Activated CD8-positive, alpha-beta memory T cell treated with anti-CD3 and anti-CD28 coated beads for 1 hour (primary cell): ENCODE measurements at regions not wholly inside any gene's neighbourhood (a gene's known extent, or its start where the extent isn't known, plus 50 kb on each side); places are given as distances from the start of the nearest gene placed in this dataset.
"Not testable (repeated sequence)": the region's sequence is repeated elsewhere in the genome, so short reads cannot be mapped to it uniquely, and the experiment has no call there.

Source experiments
- DNase-seq, 2 donors: peaks; one replicate each; pipeline ENCODE4 v3.0.0-alpha.2; 2020; ENCODE audit warnings: low read depth in 1 of 2; ENCODE audit errors: extremely low read depth in 1 of 2

DNA sequence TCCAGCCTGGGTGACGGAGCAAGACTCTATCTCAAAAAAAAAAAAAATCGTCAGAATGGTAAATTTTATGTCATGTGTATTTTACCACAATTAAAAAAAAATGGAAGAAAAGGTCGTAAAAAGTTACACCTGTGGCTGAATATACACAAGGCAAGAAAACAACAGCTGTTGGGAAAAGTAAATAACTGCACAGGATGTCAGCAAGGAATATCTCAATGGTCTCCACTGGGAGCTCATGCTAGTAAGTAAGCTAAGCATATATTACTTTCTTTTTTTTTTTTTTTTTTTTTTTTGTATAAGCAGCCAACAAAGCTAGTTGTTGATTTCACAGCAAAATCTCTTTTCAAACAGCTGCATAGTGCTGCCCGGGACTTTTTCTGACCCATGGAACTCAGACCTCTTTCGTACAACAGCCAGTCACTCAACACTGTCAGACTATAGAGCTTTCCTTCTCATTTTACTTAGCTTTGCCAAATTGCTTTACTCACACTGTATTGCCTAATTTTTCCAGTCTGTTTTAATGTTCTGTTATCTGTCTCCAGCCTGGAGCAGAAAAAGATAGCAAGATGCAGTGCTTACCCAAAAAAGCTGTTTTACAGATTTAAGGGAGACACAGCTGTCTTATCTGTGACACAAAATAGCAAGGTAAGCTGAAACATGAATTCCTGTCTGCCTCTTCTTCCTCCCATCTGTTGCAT is 175.9 kb downstream of the ENC1 start:
- DNase-seq = no peak

- DNase-seq = no peak
Observed at GRCh38 chr5:74462356-74462755, 178.2 kb downstream of the ENC1 start.

- DNase-seq = no peak
Observed at GRCh38 chr5:74461251-74461650, 179.3 kb downstream of the ENC1 start.

- DNase-seq = no peak
Observed at GRCh38 chr5:74460694-74461093, 179.8 kb downstream of the ENC1 start.

DNA sequence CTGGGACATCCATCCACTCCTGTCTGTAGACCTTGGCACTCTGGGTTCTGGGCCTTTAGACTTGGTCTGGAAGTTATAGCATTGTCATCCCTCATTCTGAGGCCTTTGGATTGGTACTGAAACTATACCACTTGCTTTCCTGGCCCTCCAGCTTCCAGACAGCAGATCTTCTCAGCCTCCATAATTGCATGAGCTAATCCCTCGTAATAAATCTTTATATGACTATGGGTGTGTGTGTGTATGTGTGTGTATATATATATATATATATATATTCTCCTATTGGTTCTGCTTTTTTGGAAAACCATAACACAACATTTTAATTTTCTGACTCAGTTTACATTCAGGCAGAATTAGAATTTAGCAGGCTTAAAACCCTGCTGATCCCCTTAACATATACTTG is 180.5 kb downstream of the ENC1 start:
- DNase-seq = no peak

- no peak for DNase-seq
Observed at GRCh38 chr5:74457876-74458275, 182.7 kb downstream of the ENC1 start.

DNA sequence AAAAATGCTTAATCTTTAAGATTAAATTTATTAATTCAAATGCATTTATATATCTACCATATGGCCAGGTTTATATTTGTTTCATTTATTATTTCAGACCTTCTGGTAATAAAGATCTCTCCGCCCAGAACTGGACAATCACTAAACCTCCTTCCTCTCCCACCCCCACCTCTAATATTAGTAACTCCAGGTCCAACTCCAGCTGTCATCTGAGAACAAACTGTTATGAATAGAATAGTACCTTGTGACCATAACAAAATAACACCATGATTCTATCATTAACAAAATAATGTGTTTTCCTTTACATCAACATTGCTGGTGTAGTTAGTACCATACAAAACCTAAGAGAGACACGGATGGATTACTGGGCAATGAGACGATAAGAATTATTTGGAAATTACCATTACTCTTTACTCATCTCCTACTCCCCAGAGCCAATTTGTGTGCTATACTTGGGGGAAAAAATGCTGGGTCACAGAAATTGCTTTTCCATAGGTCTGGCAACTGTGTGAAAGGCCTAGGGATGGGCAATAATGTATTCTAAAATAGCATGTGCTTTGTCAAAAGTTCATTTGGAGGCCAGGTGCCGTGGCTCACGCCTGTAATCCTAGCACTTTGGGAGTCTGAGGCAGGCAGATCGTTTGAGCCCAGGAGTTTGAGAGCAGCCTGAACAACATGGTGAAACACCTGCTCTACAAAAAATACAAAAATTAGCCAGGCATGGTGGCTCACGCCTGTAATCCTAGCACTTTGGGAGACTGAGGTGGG is 186.1 kb downstream of the ENC1 start:
- DNase-seq = no peak

GRCh38 chr5:74452856-74453255 is 187.7 kb downstream of the ENC1 start:
- DNase-seq = no peak

- no peak for DNase-seq
Observed at GRCh38 chr5:74450095-74450494, 190.4 kb downstream of the ENC1 start.

- no peak for DNase-seq
Observed at GRCh38 chr5:74446725-74447241, 193.7 kb downstream of the ENC1 start.

GRCh38 chr5:74442466-74442865 is 198.1 kb downstream of the ENC1 start:
- no peak for DNase-seq

DNA sequence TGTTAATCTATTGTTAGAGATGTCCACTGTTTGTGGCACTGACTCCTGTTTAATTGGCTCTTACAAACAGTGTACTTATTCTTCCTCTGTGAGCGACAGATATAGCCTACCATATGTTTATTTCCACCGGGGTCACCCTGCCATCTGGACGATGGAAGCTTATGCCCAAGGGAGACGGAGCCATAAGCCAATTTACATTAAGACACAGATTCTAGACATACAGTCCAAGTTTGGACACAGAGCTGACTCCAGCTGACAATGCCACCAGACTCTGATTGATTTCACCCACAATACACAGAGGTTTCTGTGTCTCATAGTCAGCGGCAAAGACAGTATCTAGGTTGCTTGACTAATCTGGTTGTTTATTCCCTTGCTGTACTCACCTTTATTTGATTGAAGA is 198.9 kb downstream of the ENC1 start:
- no peak for DNase-seq

- DNase-seq = no peak
Observed at GRCh38 chr5:74440341-74440740, 200.2 kb downstream of the ENC1 start.

- not testable (repeated sequence) for DNase-seq
Observed at GRCh38 chr5:74437870-74438269, 202.7 kb downstream of the ENC1 start.

GRCh38 chr5:74433896-74434829 is 206.4 kb downstream of the ENC1 start:
- no peak for DNase-seq

DNA sequence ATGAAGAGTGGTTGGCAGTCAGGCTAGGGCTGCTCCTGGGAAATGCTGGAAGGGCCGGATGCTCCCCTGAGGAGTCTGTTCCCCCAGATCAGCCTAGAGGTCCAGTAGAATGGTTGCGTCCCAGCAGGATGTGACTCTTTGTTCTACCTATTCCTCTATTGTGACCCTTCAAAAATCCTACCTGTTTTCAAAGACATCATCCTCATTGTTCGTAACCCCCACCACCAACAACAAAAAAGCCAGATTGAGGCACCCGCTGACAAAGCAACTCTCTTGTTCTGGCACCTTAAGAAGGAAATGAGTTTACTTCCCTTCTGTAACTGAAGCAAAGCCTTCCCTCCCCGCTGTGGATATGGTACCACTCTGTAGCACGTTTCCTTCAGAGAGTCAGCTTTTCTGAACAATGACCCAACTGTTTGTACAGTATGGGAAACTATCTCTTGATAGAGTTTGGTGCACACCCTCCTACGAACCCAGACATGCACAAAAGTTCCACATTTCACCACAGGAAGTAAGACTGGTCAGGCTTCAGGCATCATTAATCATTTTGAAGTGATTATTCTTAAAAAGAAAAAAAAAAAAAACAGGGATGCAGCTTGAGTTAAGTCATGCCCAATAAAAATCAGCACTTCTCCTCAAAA is 207.2 kb downstream of the ENC1 start:
- DNase-seq = no peak

DNA sequence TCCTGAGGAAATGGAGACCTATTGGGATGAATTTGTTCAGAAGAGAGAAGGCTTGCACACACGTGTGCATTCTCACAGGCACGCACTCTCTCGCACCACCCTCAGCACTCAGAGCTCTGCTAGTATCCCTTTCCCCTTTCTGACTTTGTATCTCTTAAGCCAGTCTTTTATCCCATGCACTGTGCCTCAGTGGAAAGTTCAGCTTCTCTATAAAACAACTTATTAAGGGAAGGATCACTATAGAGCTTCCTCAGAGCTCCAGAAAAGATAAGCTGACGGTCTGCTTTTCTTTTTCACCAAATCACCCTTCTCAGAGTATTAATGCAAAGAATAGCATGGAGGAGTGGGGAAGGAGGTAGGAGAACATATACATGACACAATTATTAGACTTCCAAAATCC is 207.8 kb downstream of the ENC1 start:
- DNase-seq = no peak

DNA sequence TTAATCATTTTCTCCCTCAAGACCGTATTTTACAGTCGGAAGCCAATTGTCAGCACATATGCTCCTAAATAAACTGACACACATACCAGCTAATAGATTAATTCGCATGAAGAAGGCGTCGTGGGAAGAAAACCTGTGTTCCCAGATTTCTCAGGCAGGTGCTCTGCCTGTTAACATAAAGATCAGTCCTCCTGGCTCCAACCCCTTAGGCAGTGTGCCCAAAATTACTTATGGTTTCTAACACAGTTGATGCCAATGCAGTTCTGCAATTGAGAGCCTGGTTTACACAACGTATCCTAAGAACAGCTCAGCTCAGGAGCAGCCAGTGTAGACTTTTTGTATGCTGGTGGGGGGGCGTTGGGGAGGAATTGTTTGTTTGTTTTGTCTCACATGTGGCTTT is 208.3 kb downstream of the ENC1 start:
- DNase-seq = no peak

DNA sequence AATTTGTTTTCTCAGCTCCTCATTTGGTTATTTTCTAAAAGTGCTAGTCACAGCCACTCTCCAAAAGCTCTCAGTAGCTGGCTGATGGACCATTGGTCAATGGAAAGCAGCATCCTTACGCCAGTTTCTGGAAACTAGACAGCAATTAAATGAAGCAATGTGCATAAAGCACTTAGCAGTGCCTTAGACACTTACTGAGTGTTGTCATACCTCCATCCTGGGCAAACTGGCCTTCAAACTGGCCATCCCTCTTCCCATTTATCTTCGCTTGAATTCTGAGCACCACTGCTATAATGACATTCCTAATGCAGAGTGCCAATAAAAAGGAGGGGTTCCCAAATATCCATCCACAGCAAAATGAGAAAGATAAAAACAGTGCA is 209.2 kb downstream of the ENC1 start:
- no peak for DNase-seq

- DNase-seq = no peak
Observed at GRCh38 chr5:74430631-74431289, 209.8 kb downstream of the ENC1 start.
